ENCODE measurements at regions not wholly inside any gene's neighbourhood (a gene's known extent, or its start where the extent isn't known, plus 50 kb on each side); places are given as distances from the start of the nearest gene placed in this dataset.

DNA sequence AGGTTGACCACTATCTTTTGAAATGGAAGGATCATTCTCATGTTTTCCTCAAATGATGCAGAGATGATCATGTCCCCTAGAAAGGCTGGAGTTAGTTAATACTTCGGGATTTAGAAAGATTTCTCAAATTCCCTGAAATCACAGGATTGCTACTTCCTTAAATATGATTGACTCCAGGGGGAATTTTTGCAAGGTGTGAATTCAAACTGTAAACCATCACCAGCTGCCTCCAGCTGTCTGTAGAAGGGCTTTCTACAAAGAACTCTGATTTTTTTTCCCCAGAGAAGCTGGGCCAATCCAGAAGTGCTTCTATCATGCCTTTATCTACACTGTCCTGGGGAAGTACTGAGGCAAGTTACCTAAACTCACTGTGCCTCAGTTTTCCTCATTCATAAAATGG, 114.5 kb downstream of the EDN1 start:
- DNase-seq (no peak), ATAC-seq (no peak)
- H3K4me3 ChIP-seq: no peak overlapping the region
- no peaks in the 10 kb centered on the region for H3K36me3 ChIP-seq (ENCODE audit: low read depth)
- TF ChIP-seq, protein P1, sequence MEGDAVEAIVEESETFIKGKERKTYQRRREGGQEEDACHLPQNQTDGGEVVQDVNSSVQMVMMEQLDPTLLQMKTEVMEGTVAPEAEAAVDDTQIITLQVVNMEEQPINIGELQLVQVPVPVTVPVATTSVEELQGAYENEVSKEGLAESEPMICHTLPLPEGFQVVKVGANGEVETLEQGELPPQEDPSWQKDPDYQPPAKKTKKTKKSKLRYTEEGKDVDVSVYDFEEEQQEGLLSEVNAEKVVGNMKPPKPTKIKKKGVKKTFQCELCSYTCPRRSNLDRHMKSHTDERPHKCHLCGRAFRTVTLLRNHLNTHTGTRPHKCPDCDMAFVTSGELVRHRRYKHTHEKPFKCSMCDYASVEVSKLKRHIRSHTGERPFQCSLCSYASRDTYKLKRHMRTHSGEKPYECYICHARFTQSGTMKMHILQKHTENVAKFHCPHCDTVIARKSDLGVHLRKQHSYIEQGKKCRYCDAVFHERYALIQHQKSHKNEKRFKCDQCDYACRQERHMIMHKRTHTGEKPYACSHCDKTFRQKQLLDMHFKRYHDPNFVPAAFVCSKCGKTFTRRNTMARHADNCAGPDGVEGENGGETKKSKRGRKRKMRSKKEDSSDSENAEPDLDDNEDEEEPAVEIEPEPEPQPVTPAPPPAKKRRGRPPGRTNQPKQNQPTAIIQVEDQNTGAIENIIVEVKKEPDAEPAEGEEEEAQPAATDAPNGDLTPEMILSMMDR (IDR thresholded peaks at IDR 0.05): no peak
- H3K4me1 ChIP-seq (ENCODE audit: low read depth): no peaks in the 10 kb centered on the region
- no peaks in the 10 kb centered on the region for H3K9me3 ChIP-seq
- intact Hi-C loops (cut with DNase I, micrococcal nuclease): no loop called here

DNA sequence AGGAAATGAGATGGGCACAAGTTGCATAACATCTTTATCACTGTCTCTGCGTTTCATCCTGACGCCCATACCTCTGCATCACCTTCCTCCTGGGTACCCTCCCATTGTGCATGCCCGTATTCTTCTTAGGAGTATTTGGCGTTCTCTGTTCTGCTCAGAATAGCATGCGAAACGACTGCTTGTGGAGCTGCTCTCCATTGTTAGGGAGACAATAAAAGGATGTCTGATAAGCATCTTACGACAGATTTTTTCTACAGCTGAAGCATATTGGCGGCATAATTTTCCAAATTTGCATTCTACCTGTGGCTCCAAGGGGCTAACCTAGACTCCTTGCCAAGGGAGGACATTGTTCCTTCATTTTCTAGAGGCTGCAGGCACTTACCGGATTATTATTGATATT, 118.6 kb downstream of the EDN1 start:
- no peak overlapping the region for H3K4me3 ChIP-seq
- no peaks in the 10 kb centered on the region for H3K4me1 ChIP-seq (ENCODE audit: low read depth)
- DNase-seq: no peak
- H3K9me3 ChIP-seq: no peaks in the 10 kb centered on the region
- H3K36me3 ChIP-seq (ENCODE audit: low read depth): no peaks in the 10 kb centered on the region
- ATAC-seq: no peak
- intact Hi-C loops (cut with DNase I, micrococcal nuclease): no loop called here
- TF ChIP-seq, protein P1 (IDR thresholded peaks at IDR 0.05): no peak

GRCh38 chr6:12410946-12411345, 120.8 kb downstream of the EDN1 start:
- no peak for ATAC-seq
- TF ChIP-seq, protein P1 (IDR thresholded peaks at IDR 0.05): no peak
- no peaks in the 10 kb centered on the region for H3K4me1 ChIP-seq (ENCODE audit: low read depth)
- H3K36me3 ChIP-seq (ENCODE audit: low read depth): no peaks in the 10 kb centered on the region
- intact Hi-C loops (cut with DNase I, micrococcal nuclease): no loop called here
- no peak for DNase-seq
- no peaks in the 10 kb centered on the region for H3K9me3 ChIP-seq
- no peak overlapping the region for H3K4me3 ChIP-seq

- Histone ChIP-seq H3K4me3 (no peak overlapping the region), H3K4me1 (ENCODE audit: low read depth) (no peaks in the 10 kb centered on the region), H3K9me3 (no peaks in the 10 kb centered on the region), H3K36me3 (ENCODE audit: low read depth) (no peaks in the 10 kb centered on the region)
- intact Hi-C loops (cut with DNase I, micrococcal nuclease): no loop called here
- ATAC-seq: no peak
- TF ChIP-seq, protein P1 (IDR thresholded peaks at IDR 0.05): no peak
- no peak for DNase-seq
Observed at GRCh38 chr6:12414096-12414675, 124.0 kb downstream of the EDN1 start.

DNA sequence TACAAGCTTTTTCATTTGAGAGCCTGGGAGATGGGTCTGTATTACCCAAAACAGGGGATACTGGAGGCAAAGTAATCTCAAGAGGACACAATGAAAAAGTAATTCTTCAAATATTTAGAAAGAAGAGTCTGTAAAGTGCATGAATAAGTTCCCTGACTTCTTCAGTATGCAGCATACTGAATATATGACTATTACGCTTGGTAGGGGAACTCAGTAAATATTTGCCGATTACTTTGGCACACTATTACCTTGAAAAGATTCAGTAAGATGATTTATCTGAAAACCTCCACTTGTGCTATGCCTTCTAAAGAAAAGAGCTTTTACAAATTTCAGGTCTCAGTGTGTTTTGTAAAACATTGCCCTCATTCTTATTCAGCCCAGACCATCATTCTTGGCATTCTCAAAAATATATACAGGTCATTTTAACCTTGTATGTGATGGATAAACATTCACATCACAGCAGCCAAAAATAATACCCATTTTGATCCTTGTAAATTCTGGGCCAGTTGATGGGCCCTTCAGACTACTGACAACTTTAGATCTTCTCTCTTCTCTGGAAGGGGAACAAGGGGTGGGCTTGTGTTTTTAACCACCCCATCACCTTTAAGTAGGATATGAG, 125.9 kb downstream of the EDN1 start:
- no peak for DNase-seq

More for the DNA sequence above, 125.9 kb downstream of the EDN1 start:
- intact Hi-C loops (cut with DNase I, micrococcal nuclease): no loop called here
- Histone ChIP-seq H3K9me3 (no peaks in the 10 kb centered on the region), H3K36me3 (ENCODE audit: low read depth) (no peaks in the 10 kb centered on the region), H3K4me1 (ENCODE audit: low read depth) (no peaks in the 10 kb centered on the region), H3K4me3 (no peak overlapping the region)
- TF ChIP-seq, protein P1 (IDR thresholded peaks at IDR 0.05): no peak
- ATAC-seq: no peak
